ENCODE measurements at regions not wholly inside any gene's neighbourhood (a gene's known extent, or its start where the extent isn't known, plus 50 kb on each side); places are given as distances from the start of the nearest gene placed in this dataset.

GRCh38 chr18:78136986-78137385 is 842.6 kb upstream of the SALL3 start:
- TF ChIP-seq CTCF (IDR thresholded peaks at IDR 0.05), result no peak

- TF ChIP-seq CTCF (IDR thresholded peaks at IDR 0.05), result no peak
Observed at GRCh38 chr18:78138983-78139496, 840.6 kb upstream of the SALL3 start.

- TF ChIP-seq CTCF (IDR thresholded peaks at IDR 0.05), result no peak
Observed at GRCh38 chr18:78140294-78140693, 839.3 kb upstream of the SALL3 start.

- TF ChIP-seq CTCF (IDR thresholded peaks at IDR 0.05), result no peak
Observed at GRCh38 chr18:78144669-78145068, 834.9 kb upstream of the SALL3 start.

GRCh38 chr18:78145096-78145495 is 834.5 kb upstream of the SALL3 start:
- no peak for TF ChIP-seq CTCF (IDR thresholded peaks at IDR 0.05)

- no peak for TF ChIP-seq CTCF (IDR thresholded peaks at IDR 0.05)
Observed at GRCh38 chr18:78146136-78147085, 833.2 kb upstream of the SALL3 start.

GRCh38 chr18:78150590-78150989 is 829.0 kb upstream of the SALL3 start:
- TF ChIP-seq CTCF (IDR thresholded peaks at IDR 0.05), result no peak

All from LNCAP (cell line).